GM12878 (cell line): ENCODE measurements at regions not wholly inside any gene's neighbourhood (a gene's known extent, or its start where the extent isn't known, plus 50 kb on each side); places are given as distances from the start of the nearest gene placed in this dataset.
"Not testable (repeated sequence)": the region's sequence is repeated elsewhere in the genome, so short reads cannot be mapped to it uniquely, and the experiment has no call there.

Experiments
- ATAC-seq: fragments of 200-7000 bp; cut with Tn5 transposase; 3 replicates; pipeline ENCODE4 v1.9.1; 2020; ENCODE audit warnings: mild to moderate bottlenecking, moderate library complexity
- BruUV-seq: library from RNA; stranded (reverse); fragments of 400-500 nt; replicated peaks from 2 replicates; lab custom pipeline; 2021; lab: Mats Ljungman, UMichigan
- CTCF ChIA-PET: fragments of 300-600 bp; sonication (Branson Sonifier 250); formaldehyde crosslinking; extraction: SDS; loops from one replicate; lab custom pipeline; 2021; ENCODE audit warnings: inconsistent platforms; lab: Yijun Ruan, JAX
- POLR2A ChIA-PET: fragments of 350-600 bp; formaldehyde crosslinking; extraction: SDS; loops from one replicate; lab custom pipeline; 2021; ENCODE audit warnings: inconsistent platforms; lab: Charles Lee
- RAD21 ChIA-PET: fragments of 300-600 bp; sonication (Branson Sonifier 250); formaldehyde crosslinking; loops from one replicate; lab custom pipeline; 2023; ENCODE audit warnings: antibody characterized with exemption; ENCODE audit not compliant: unreplicated experiment; lab: Charles Lee
- SMC1A ChIA-PET: fragments of 300-600 bp; sonication (Branson Sonifier 250); formaldehyde crosslinking; loops from one replicate; lab custom pipeline; 2023; ENCODE audit not compliant: unreplicated experiment, uncharacterized antibody; lab: Charles Lee
- DNase-seq: peaks from one replicate; pipeline ENCODE4 v3.0.0-alpha.2; 2011; ENCODE audit warnings: low read depth, low spot score
- FAIRE-seq: peaks from 3 replicates; lab custom pipeline; 2011; peaks lifted over from hg19 to GRCh38; lab: Jason Lieb, UNC
- H2AFZ ChIP-seq: 2 replicates; pipeline ENCODE4 v1.6.0; 2011; ENCODE audit warnings: low read depth, low read length, control low read depth; ENCODE audit not compliant: control insufficient read depth
- H3K27ac ChIP-seq: 2 replicates; pipeline ENCODE4 v1.5.1; 2011; ENCODE audit warnings: control low read depth; ENCODE audit not compliant: control insufficient read depth, insufficient read depth
- H3K27me3 ChIP-seq, 2 experiments: replicated peaks in 1 of 2; 2 replicates each; pipeline versions ENCODE4 v1.6.0 to v1.6.1; 2011; ENCODE audit warnings: low read length in 1 of 2; ENCODE audit not compliant: control insufficient read depth in 2 of 2, insufficient read depth in 2 of 2
- H3K36me3 ChIP-seq, 2 experiments: 2 replicates each; pipeline ENCODE4 v1.5.1; 2011; ENCODE audit warnings: low read length in 1 of 2; ENCODE audit not compliant: control insufficient read depth in 2 of 2, insufficient read depth in 2 of 2
- H3K4me1 ChIP-seq: 2 replicates; pipeline ENCODE4 v1.6.1; 2011; ENCODE audit warnings: mild to moderate bottlenecking, low read length, moderate library complexity, mixed read lengths; ENCODE audit not compliant: control insufficient read depth, insufficient read depth
- H3K4me2 ChIP-seq: 2 replicates; pipeline ENCODE4 v1.6.0; 2011; ENCODE audit warnings: control low read depth; ENCODE audit not compliant: control insufficient read depth, insufficient read depth
- H3K4me3 ChIP-seq: fragments of 200-600 bp; sonication (generic); 2 replicates; pipeline ENCODE4 v1.5.1; 2016
- H3K79me2 ChIP-seq: 2 replicates; pipeline ENCODE4 v1.6.0; 2011; ENCODE audit warnings: low read length; ENCODE audit not compliant: control insufficient read depth, insufficient read depth
- H3K9ac ChIP-seq: 2 replicates; pipeline ENCODE4 v1.8.0; 2011; ENCODE audit warnings: low read length, control low read depth, mixed read lengths; ENCODE audit not compliant: control insufficient read depth, insufficient read depth
- H3K9me3 ChIP-seq: replicated peaks from 3 replicates; pipeline ENCODE4 v1.5.1; 2011; ENCODE audit warnings: mild to moderate bottlenecking, low read length; ENCODE audit not compliant: control insufficient read depth, insufficient read depth
- H4K20me1 ChIP-seq: 2 replicates; pipeline ENCODE4 v1.6.0; 2011; ENCODE audit not compliant: control insufficient read depth, insufficient read depth
- CHD2 ChIP-seq: IDR thresholded peaks from 2 replicates; pipeline ENCODE4 v1.6.1; 2011; ENCODE audit warnings: low read depth, low read length, improper control_type of control experiment, borderline replicate concordance
- NRF1 ChIP-seq: conservative IDR thresholded peaks from 2 replicates; pipeline ENCODE4 v1.6.1; 2011; ENCODE audit warnings: mild to moderate bottlenecking, low read depth, low read length, improper control_type of control experiment
- WGBS: methylation state at CpG from one replicate; pipeline ENCODE4 v1.1.6; 2016; ENCODE audit warnings: low lambda C conversion rate; ENCODE audit not compliant: insufficient replicate concordance, insufficient coverage; ENCODE audit errors: missing lambda C conversion rate; 5-methylcytosine and 5-hydroxymethylcytosine counted together
- in situ Hi-C: fragments of 300-500 bp; cut with MboI; formaldehyde crosslinking; loops from 9 replicates; pipeline ENCODE4 v1.14.3; 2018; ENCODE audit warnings: mixed read lengths
- intact Hi-C: fragments of 100-400 bp; cut with micrococcal nuclease; formaldehyde crosslinking; loops from one replicate; pipeline ENCODE4 v1.14.2; 2022; ENCODE audit not compliant: unreplicated experiment

DNA sequence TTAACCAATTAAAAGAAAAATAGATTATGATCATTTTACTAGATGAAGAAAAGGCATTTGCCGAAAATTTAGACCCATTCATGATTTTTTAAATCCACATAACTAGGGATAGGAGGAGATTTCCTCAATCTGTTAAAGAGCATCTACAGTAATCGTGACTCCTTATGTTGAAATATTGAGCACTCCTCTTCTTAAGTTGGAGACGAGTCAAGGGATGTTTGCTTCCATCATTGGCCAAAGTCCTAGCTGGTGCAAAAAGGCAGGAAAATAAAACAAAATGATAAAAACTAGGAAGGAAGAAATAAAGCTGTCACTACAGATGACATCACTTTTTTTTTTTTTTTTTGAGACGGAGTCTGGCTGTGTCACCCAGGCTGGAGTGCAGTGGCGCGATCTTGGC lies 245.6 kb upstream of the KAZN start:
- Histone ChIP-seq H3K4me3 (no peak overlapping the region), H3K36me3 (no peaks in the 10 kb centered on the region), H3K27me3 (no peaks in the 10 kb centered on the region), H4K20me1 (no peaks in the 10 kb centered on the region), H3K27ac (no peak overlapping the region), H3K9ac (no peak overlapping the region), H3K9me3 (no peaks in the 10 kb centered on the region), H2AFZ (no peak overlapping the region), H3K79me2 (no peaks in the 10 kb centered on the region), H3K4me1 (no peaks in the 10 kb centered on the region), H3K4me2 (no peak overlapping the region)
- no peak for TF ChIP-seq CHD2
- no peak for TF ChIP-seq NRF1
- DNase-seq (no peak), ATAC-seq (no peak), FAIRE-seq (no peak)
- intact Hi-C loops, result no loop called here
- no TSS peak for BruUV-seq
- CTCF ChIA-PET, result no interaction called here
- WGBS, result 6% methylated on average over 3 of the region's 6 CpGs
- SMC1A ChIA-PET, result no interaction called here
- RAD21 ChIA-PET, result no interaction called here
- in situ Hi-C loops, result no loop called here
- POLR2A ChIA-PET, result no interaction called here

DNA sequence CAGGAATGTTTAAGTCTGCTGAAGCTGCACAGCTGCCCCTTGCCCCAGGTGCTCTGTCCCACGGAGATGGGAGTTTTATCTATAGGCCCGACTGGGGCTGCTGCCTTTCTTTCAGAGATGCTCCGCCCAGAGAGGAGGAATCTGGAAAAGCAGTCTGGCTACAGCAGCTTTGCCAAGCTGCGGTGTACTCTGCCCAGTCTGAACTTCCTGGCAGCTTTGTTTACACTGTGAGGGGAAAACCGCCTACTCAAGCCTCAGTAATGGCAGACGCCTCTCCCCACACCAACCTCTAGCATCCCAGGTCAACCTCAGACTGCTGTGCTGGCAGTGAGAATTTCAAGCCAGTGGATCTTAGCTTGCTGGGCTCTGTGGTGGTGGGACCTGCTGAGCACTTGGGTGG lies 237.5 kb upstream of the KAZN start:
- in situ Hi-C loops, H3K4me1 ChIP-seq, H3K4me2 ChIP-seq, POLR2A ChIA-PET, H3K4me3 ChIP-seq, H3K27ac ChIP-seq, H3K27me3 ChIP-seq, DNase-seq, H4K20me1 ChIP-seq, H3K9ac ChIP-seq, FAIRE-seq, BruUV-seq, SMC1A ChIA-PET, H3K36me3 ChIP-seq, ATAC-seq, intact Hi-C loops, H3K79me2 ChIP-seq, H3K9me3 ChIP-seq, H2AFZ ChIP-seq: not testable (repeated sequence)
- CTCF ChIA-PET, result interaction anchor here (1.2 kb wide), 1 partner anchor 17 kb away, joined by 3 read pairs; no protein-coding TSS in a partner anchor
- 13% methylated on average over 6 of the region's 6 CpGs for WGBS
- RAD21 ChIA-PET, result interaction anchor here (0.6 kb wide), 1 partner anchor 283 kb away, joined by 4 read pairs; no protein-coding TSS in a partner anchor
